Sigmoid colon (tissue), 4 donors: ENCODE measurements at regions not wholly inside any gene's neighbourhood (a gene's known extent, or its start where the extent isn't known, plus 50 kb on each side); places are given as distances from the start of the nearest gene placed in this dataset.

Experiments used
- EP300 ChIP-seq, 4 donors: sonication (generic); formaldehyde crosslinking; IDR thresholded peaks; one replicate each; pipeline ENCODE4 v1.6.1; 2017; ENCODE audit warnings: antibody characterized with exemption in 4 of 4
- POLR2A ChIP-seq, 2 donors: fragments of 450-650 bp; IDR thresholded peaks; one replicate each; pipeline ENCODE4 v1.6.1; 2016; ENCODE audit warnings: antibody characterized with exemption in 2 of 2, mild to moderate bottlenecking in 2 of 2, moderate library complexity in 2 of 2
- TF ChIP-seq, protein P1 (sequence below), 4 experiments: fragments of 450-650 bp in 3 of 4; fragments of 200-600 bp in 1 of 4; IDR thresholded peaks; one replicate each; pipeline ENCODE4 v1.5.1; 2016 to 2019; ENCODE audit warnings: antibody characterized with exemption in 4 of 4, mild to moderate bottlenecking in 3 of 4, moderate library complexity in 2 of 4

DNA sequence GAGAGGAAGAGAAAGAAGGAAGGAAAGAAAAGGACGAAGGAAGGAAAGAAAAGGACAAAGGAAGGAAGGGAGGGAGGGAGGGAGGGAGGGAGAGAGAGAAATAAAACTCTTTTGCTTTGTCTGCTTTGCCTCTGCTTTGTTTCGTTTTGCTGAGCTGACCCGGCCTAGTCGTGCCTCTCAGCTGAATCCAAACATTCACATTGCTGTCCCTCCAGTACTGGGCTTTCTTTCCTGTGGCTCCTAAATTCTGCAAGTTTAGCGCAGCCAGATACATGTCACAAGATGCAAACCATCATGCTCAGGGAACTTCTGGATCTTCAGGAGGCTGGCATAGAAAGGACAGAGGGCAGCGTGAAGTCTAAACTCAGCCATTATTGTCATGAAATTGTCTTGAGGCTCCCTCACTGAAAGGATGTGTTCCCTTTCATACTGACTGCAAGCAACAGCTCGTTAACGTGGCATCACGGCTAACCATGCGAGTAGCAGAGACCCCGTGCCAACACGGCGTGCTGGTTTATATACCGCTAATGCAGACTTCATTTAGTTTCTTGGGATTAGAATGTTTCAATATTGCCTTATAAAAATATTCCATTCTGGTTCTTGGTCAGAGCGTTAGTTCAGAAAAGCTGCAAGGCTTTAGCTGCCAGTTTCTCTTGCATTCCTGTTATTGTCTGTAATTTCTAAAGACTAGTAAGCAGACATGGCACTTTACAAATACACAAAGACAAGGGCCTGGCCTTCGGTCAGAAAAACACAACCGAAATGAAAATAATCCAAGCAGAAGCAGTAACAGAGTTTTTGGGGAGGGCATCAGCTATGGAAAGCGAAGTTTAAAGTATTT is 94.2 kb downstream of the TMEM174 start:
- TF ChIP-seq POLR2A (IDR thresholded peaks at IDR 0.05) (no peak), EP300 (IDR thresholded peaks at IDR 0.05) (no peak)
- TF ChIP-seq, protein P1, sequence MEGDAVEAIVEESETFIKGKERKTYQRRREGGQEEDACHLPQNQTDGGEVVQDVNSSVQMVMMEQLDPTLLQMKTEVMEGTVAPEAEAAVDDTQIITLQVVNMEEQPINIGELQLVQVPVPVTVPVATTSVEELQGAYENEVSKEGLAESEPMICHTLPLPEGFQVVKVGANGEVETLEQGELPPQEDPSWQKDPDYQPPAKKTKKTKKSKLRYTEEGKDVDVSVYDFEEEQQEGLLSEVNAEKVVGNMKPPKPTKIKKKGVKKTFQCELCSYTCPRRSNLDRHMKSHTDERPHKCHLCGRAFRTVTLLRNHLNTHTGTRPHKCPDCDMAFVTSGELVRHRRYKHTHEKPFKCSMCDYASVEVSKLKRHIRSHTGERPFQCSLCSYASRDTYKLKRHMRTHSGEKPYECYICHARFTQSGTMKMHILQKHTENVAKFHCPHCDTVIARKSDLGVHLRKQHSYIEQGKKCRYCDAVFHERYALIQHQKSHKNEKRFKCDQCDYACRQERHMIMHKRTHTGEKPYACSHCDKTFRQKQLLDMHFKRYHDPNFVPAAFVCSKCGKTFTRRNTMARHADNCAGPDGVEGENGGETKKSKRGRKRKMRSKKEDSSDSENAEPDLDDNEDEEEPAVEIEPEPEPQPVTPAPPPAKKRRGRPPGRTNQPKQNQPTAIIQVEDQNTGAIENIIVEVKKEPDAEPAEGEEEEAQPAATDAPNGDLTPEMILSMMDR (IDR thresholded peaks at IDR 0.05) = no peak
